Endodermal cell (in vitro differentiated cells): ENCODE measurements at regions not wholly inside any gene's neighbourhood (a gene's known extent, or its start where the extent isn't known, plus 50 kb on each side); places are given as distances from the start of the nearest gene placed in this dataset.

Experiments used
- DNase-seq: peaks from one replicate; pipeline ENCODE4 v3.0.0-alpha.2; 2017
- H3K27ac ChIP-seq: 2 replicates; pipeline ENCODE4 v1.5.1; 2013; ENCODE audit warnings: mild to moderate bottlenecking, low read depth, low read length, moderate library complexity
- H3K27me3 ChIP-seq: 2 replicates; pipeline ENCODE4 v1.6.1; 2013; ENCODE audit warnings: mild to moderate bottlenecking, low read length, moderate library complexity; ENCODE audit not compliant: insufficient read depth, control insufficient read depth, poor library complexity, severe bottlenecking
- H3K36me3 ChIP-seq: 2 replicates; pipeline ENCODE4 v1.7.0; 2013; ENCODE audit warnings: mild to moderate bottlenecking, low read length, moderate library complexity; ENCODE audit not compliant: control insufficient read depth, insufficient read depth
- H3K4me1 ChIP-seq: one replicate; pipeline ENCODE4 v1.7.0; 2013; ENCODE audit warnings: low read length; ENCODE audit not compliant: control insufficient read depth, insufficient read depth
- H3K4me3 ChIP-seq: 2 replicates; pipeline ENCODE4 v1.5.1; 2013; ENCODE audit warnings: mild to moderate bottlenecking, low read length, moderate library complexity
- H3K9ac ChIP-seq: 2 replicates; pipeline ENCODE4 v1.6.1; 2013; ENCODE audit warnings: mild to moderate bottlenecking, low read length, moderate library complexity; ENCODE audit not compliant: poor library complexity, severe bottlenecking; ENCODE audit errors: extremely low read depth
- H3K9me3 ChIP-seq: 2 replicates; pipeline ENCODE4 v1.6.1; 2013; ENCODE audit warnings: mild to moderate bottlenecking, low read length, moderate library complexity; ENCODE audit not compliant: control insufficient read depth
- H3K27ac Mint-ChIP-seq: 2 replicates; pipeline ENCODE4 v1.8.0; 2020; ENCODE audit warnings: mixed read lengths
- H3K27me3 Mint-ChIP-seq: 2 replicates; pipeline ENCODE4 v1.8.0; 2021; ENCODE audit warnings: mild to moderate bottlenecking, mixed read lengths; ENCODE audit not compliant: insufficient read depth
- H3K36me3 Mint-ChIP-seq: 2 replicates; pipeline ENCODE4 v1.8.0; 2020; ENCODE audit warnings: low read depth, mixed read lengths
- H3K4me1 Mint-ChIP-seq: 2 replicates; pipeline ENCODE4 v1.8.0; 2020; ENCODE audit warnings: mixed read lengths
- H3K4me3 Mint-ChIP-seq: 2 replicates; pipeline ENCODE4 v1.8.0; 2020; ENCODE audit warnings: mild to moderate bottlenecking, moderate library complexity, mixed read lengths
- H3K9me3 Mint-ChIP-seq: 2 replicates; pipeline ENCODE4 v1.8.0; 2020; ENCODE audit warnings: mild to moderate bottlenecking, mixed read lengths
- CTCF ChIP-seq: fragments of 200-600 bp; sonication (generic); conservative IDR thresholded peaks from 2 replicates; pipeline ENCODE4 v1.5.0; 2021; ENCODE audit warnings: antibody characterized with exemption, mild to moderate bottlenecking
- WGBS, 2 experiments: methylation state at CpG; one replicate each; pipeline versions ENCODE4 v1.1.5 to v1.1.7; 2013; ENCODE audit warnings: missing lambda C conversion rate in 2 of 2, mixed read lengths in 1 of 2; ENCODE audit not compliant: insufficient coverage in 1 of 2, insufficient read length in 1 of 2; 5-methylcytosine and 5-hydroxymethylcytosine counted together

DNA sequence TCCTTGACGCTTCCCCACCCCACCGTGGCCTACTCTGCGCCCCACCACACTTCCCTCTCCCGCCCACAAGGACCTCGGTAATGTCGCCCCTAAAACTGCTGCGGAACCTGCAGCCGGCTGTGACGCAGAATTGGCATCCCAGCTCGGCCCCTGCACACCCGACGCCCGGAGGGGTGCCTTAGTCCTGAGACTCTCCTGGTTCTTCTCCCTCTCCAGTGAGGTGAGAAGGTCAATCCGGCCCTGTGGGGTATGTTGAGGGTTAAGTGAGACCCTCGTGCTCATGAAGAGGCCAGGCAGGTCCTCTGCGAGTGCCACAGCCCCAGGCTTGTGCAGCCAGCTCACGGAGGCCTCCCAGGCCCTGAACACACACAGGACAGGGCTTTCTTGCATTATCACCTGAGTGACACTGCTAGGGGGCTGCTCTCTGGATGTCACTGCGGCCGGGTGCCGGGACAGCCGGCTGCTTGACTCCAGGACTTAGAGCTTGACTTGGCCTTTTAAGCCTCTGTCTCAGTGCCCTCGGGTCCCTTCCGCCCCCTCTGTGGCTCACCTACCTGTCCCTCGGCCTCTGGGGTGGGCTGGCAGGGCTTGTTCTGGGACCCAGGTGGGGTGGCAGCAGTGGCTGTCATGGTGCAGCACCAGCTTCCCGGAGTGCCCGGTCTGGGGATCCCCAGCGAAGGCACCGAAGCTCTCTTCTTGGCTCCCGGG lies 106.9 kb upstream of the C14orf180 start:
- Histone ChIP-seq H3K4me1 (no peaks in the 10 kb centered on the region), H3K4me3 (no peak overlapping the region), H3K27ac (no peak overlapping the region), H3K27me3 (peaks cover 7% of the 10 kb centered on the region), H3K36me3 (no peaks in the 10 kb centered on the region), H3K9ac (no peak overlapping the region), H3K9me3 (no peaks in the 10 kb centered on the region)
- H3K4me3 Mint-ChIP-seq: no peak overlapping the region
- H3K9me3 Mint-ChIP-seq: no peaks in the 10 kb centered on the region
- H3K27ac Mint-ChIP-seq: no peak overlapping the region
- no peak for DNase-seq
- 91% methylated on average over 17 to 29 of the region's 29 CpGs for WGBS, 2 experiments
- H3K27me3 Mint-ChIP-seq: peaks cover 9% of the 10 kb centered on the region
- H3K4me1 Mint-ChIP-seq: no peaks in the 10 kb centered on the region
- TF ChIP-seq CTCF: no peak
- H3K36me3 Mint-ChIP-seq: no peaks in the 10 kb centered on the region

DNA sequence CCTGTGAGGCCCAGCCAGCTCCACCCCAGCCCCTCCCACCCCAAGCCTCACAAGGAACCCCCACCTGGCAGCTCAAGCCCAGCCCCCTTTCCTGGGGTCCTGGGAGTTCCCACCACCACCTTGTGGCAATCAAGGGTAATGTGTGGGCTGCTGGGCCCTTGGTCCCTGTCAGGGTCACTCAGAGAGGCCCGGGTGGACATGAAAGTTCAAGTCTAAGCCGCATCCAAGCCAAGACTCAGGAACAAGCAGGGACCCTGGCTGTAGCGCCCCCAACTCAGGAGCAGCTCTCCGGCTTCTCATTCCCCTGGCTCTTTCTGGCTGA lies 106.4 kb upstream of the C14orf180 start:
- H3K4me1 Mint-ChIP-seq: no peaks in the 10 kb centered on the region
- peak; percentile 83 for DNase-seq
- no peaks in the 10 kb centered on the region for H3K9me3 Mint-ChIP-seq
- peaks cover 3% of the 10 kb centered on the region for H3K27me3 ChIP-seq
- no peaks in the 10 kb centered on the region for H3K4me1 ChIP-seq
- no peak overlapping the region for H3K27ac ChIP-seq
- WGBS, 2 experiments: 89 to 93% methylated on average over 3 to 4 of the region's 4 CpGs
- peak; percentile 67 for TF ChIP-seq CTCF
- no peaks in the 10 kb centered on the region for H3K9me3 ChIP-seq
- H3K27me3 Mint-ChIP-seq: peaks cover 4% of the 10 kb centered on the region
- H3K4me3 ChIP-seq: no peak overlapping the region
- no peak overlapping the region for H3K27ac Mint-ChIP-seq
- no peaks in the 10 kb centered on the region for H3K36me3 Mint-ChIP-seq
- H3K4me3 Mint-ChIP-seq: no peak overlapping the region
- H3K9ac ChIP-seq: no peak overlapping the region
- no peaks in the 10 kb centered on the region for H3K36me3 ChIP-seq

- no peak overlapping the region for H3K4me3 ChIP-seq
- WGBS, 2 experiments: 93 to 94% methylated on average over 41 to 45 of the region's 45 CpGs
- H3K9me3 ChIP-seq: no peaks in the 10 kb centered on the region
- H3K27me3 ChIP-seq: no peaks in the 10 kb centered on the region
- no peaks in the 10 kb centered on the region for H3K9me3 Mint-ChIP-seq
- H3K27ac ChIP-seq: no peak overlapping the region
- no peak for TF ChIP-seq CTCF
- no peak overlapping the region for H3K27ac Mint-ChIP-seq
- no peak overlapping the region for H3K4me3 Mint-ChIP-seq
- peaks cover 2% of the 10 kb centered on the region for H3K27me3 Mint-ChIP-seq
- H3K4me1 ChIP-seq: no peaks in the 10 kb centered on the region
- DNase-seq: no peak
- H3K9ac ChIP-seq: no peak overlapping the region
- H3K36me3 Mint-ChIP-seq: no peaks in the 10 kb centered on the region
- H3K4me1 Mint-ChIP-seq: no peaks in the 10 kb centered on the region
- H3K36me3 ChIP-seq: no peaks in the 10 kb centered on the region
These were observed 105.7 kb upstream of the C14orf180 start for GRCh38 chr14:104473649-104474494.
